ENCODE measurements at regions not wholly inside any gene's neighbourhood (a gene's known extent, or its start where the extent isn't known, plus 50 kb on each side); places are given as distances from the start of the nearest gene placed in this dataset.

GRCh38 chr3:31461426-31461825 lies 71.3 kb upstream of the STT3B start:
- no peak for TF ChIP-seq CTCF (IDR thresholded peaks at IDR 0.05; ENCODE audit: low read depth, low read length)
- no peak overlapping the region for H3K4me3 ChIP-seq (replicated peaks in 1 of 2; ENCODE audit: low read depth in 2 of 2, low read length in 2 of 2)
- DNase-seq (ENCODE audit: low read depth in 2 of 2): peak in 1 of 2 donors; percentile 5

GRCh38 chr3:31462050-31462569 lies 70.6 kb upstream of the STT3B start:
- DNase-seq (ENCODE audit: low read depth in 2 of 2): peak in 1 of 2 donors; percentile 22
- TF ChIP-seq CTCF (IDR thresholded peaks at IDR 0.05; ENCODE audit: low read depth, low read length): no peak
- H3K4me3 ChIP-seq (replicated peaks in 1 of 2; ENCODE audit: low read depth in 2 of 2, low read length in 2 of 2): no peak overlapping the region

GRCh38 chr3:31465999-31466398 lies 66.7 kb upstream of the STT3B start:
- no peak overlapping the region for H3K4me3 ChIP-seq (replicated peaks in 1 of 2; ENCODE audit: low read depth in 2 of 2, low read length in 2 of 2)
- DNase-seq (ENCODE audit: low read depth in 2 of 2): peak; percentile 43 to 55
- TF ChIP-seq CTCF (IDR thresholded peaks at IDR 0.05; ENCODE audit: low read depth, low read length): no peak

- no peak for DNase-seq (ENCODE audit: low read depth in 2 of 2)
- H3K4me3 ChIP-seq (replicated peaks in 1 of 2; ENCODE audit: low read depth in 2 of 2, low read length in 2 of 2): no peak overlapping the region
- TF ChIP-seq CTCF (IDR thresholded peaks at IDR 0.05; ENCODE audit: low read depth, low read length): no peak
Observed at GRCh38 chr3:31466866-31467265, 65.9 kb upstream of the STT3B start.

DNA sequence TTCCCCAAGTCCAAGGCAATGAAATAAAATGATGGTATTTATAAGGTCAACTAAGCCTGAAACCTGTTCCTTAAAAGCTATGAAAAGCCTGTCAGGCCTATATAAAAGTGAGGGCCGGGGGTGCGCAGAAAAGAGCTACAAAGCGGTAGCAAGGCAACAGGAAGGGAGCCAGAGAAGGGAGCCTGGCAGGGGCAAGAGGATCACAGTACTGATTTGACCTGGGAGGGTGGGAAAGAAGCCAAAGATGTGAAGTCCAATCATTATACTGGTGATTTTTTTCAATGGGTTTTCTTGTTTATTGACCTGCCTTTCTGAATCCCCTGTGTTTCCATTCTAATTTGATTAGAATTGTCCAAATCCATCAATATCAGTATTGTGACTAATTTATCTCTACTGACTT lies 64.3 kb upstream of the STT3B start:
- TF ChIP-seq CTCF (IDR thresholded peaks at IDR 0.05; ENCODE audit: low read depth, low read length): no peak
- DNase-seq (ENCODE audit: low read depth in 2 of 2): no peak
- no peak overlapping the region for H3K4me3 ChIP-seq (replicated peaks in 1 of 2; ENCODE audit: low read depth in 2 of 2, low read length in 2 of 2)

GRCh38 chr3:31469385-31469784 lies 63.3 kb upstream of the STT3B start:
- no peak for TF ChIP-seq CTCF (IDR thresholded peaks at IDR 0.05; ENCODE audit: low read depth, low read length)
- no peak for DNase-seq (ENCODE audit: low read depth in 2 of 2)
- H3K4me3 ChIP-seq (replicated peaks in 1 of 2; ENCODE audit: low read depth in 2 of 2, low read length in 2 of 2): no peak overlapping the region

Measured in cardiac fibroblast (primary cell).